MM.1S (cell line): ENCODE measurements at regions not wholly inside any gene's neighbourhood (a gene's known extent, or its start where the extent isn't known, plus 50 kb on each side); places are given as distances from the start of the nearest gene placed in this dataset.

Experiments
- DNase-seq: peaks from one replicate; pipeline ENCODE4 v3.0.0-alpha.2; 2015
- H2AFZ ChIP-seq: fragments of 300-600 bp; sonication (generic); 2 replicates; pipeline ENCODE4 v1.6.0; 2016; ENCODE audit warnings: antibody characterized with exemption, low read length
- H3F3A ChIP-seq: fragments of 300-600 bp; sonication (generic); 2 replicates; pipeline ENCODE4 v1.6.1; 2016; ENCODE audit warnings: mild to moderate bottlenecking, antibody characterized with exemption, low read length, moderate library complexity, mixed read lengths; ENCODE audit not compliant: insufficient read depth
- H3K27ac ChIP-seq: fragments of 300-600 bp; sonication (generic); 2 replicates; pipeline ENCODE4 v1.5.1; 2016; ENCODE audit warnings: mild to moderate bottlenecking, low read length
- H3K27me3 ChIP-seq: fragments of 300-600 bp; sonication (generic); replicated peaks from 2 replicates; pipeline ENCODE4 v1.6.0; 2016; ENCODE audit warnings: low read length; ENCODE audit not compliant: insufficient read depth
- H3K36me3 ChIP-seq: fragments of 300-600 bp; sonication (generic); replicated peaks from 2 replicates; pipeline ENCODE4 v1.6.1; 2016; ENCODE audit warnings: mild to moderate bottlenecking, low read length, mixed read lengths; ENCODE audit not compliant: insufficient read depth
- H3K4me1 ChIP-seq: fragments of 300-600 bp; sonication (generic); 2 replicates; pipeline ENCODE4 v1.6.1; 2016; ENCODE audit warnings: low read length, mixed read lengths
- H3K4me2 ChIP-seq: fragments of 300-600 bp; sonication (generic); 2 replicates; pipeline ENCODE4 v1.6.0; 2016; ENCODE audit warnings: low read depth, low read length
- H3K4me3 ChIP-seq: fragments of 300-600 bp; sonication (generic); 2 replicates; pipeline ENCODE4 v1.5.1; 2016; ENCODE audit warnings: low read length, mixed read lengths
- H3K79me2 ChIP-seq: fragments of 300-600 bp; sonication (generic); 2 replicates; pipeline ENCODE4 v1.6.1; 2016; ENCODE audit warnings: mixed run types, low read length, mixed read lengths
- H3K9ac ChIP-seq: fragments of 300-600 bp; sonication (generic); 2 replicates; pipeline ENCODE4 v1.6.1; 2016; ENCODE audit warnings: low read length, mixed read lengths
- H3K9me2 ChIP-seq: fragments of 300-600 bp; sonication (generic); replicated peaks from 2 replicates; pipeline ENCODE4 v1.6.1; 2016; ENCODE audit warnings: mild to moderate bottlenecking, low read length, mixed read lengths; ENCODE audit not compliant: insufficient read depth
- H3K9me3 ChIP-seq: fragments of 300-600 bp; sonication (generic); replicated peaks from 2 replicates; pipeline ENCODE4 v1.6.1; 2016; ENCODE audit warnings: mild to moderate bottlenecking, low read length, mixed read lengths; ENCODE audit not compliant: insufficient read depth
- H4K20me1 ChIP-seq: fragments of 300-600 bp; sonication (generic); 2 replicates; pipeline ENCODE4 v1.6.1; 2016; ENCODE audit warnings: mild to moderate bottlenecking, low read length, moderate library complexity, mixed read lengths; ENCODE audit not compliant: insufficient read depth
- CTCF ChIP-seq: fragments of 300-600 bp; sonication (generic); IDR thresholded peaks from 2 replicates; pipeline ENCODE4 v1.5.1; 2016; ENCODE audit warnings: antibody characterized with exemption, low read length, mixed read lengths
- EZH2 ChIP-seq: fragments of 300-600 bp; sonication (generic); optimal IDR thresholded peaks from 2 replicates; pipeline ENCODE3; 2017; ENCODE audit warnings: low read depth, mild to moderate bottlenecking, antibody characterized with exemption, low read length, mixed read lengths
- EZH2phosphoT487 ChIP-seq: fragments of 300-600 bp; sonication (generic); IDR thresholded peaks from 2 replicates; pipeline ENCODE4 v1.6.1; 2018; ENCODE audit warnings: antibody characterized with exemption, low read length

GRCh38 chr2:56021136-56021474 lies 97.5 kb upstream of the EFEMP1 start:
- no peaks in the 10 kb centered on the region for H4K20me1 ChIP-seq

GRCh38 chr2:56021579-56021978 lies 98.0 kb upstream of the EFEMP1 start:
- Histone ChIP-seq H3K9me3 (no peaks in the 10 kb centered on the region), H3K9ac (no peak overlapping the region), H3K27ac (no peak overlapping the region), H3K36me3 (no peaks in the 10 kb centered on the region), H3F3A (no peaks in the 10 kb centered on the region), H3K4me2 (no peak overlapping the region), H2AFZ (no peak overlapping the region), H3K4me3 (no peak overlapping the region), H3K79me2 (no peaks in the 10 kb centered on the region), H4K20me1 (no peaks in the 10 kb centered on the region), H3K27me3 (no peaks in the 10 kb centered on the region), H3K4me1 (0 out of 2 replicates have a peak, but pooled peaks cover 5% of the 10 kb centered on the region), H3K9me2 (no peaks in the 10 kb centered on the region)
- no peak for DNase-seq
- TF ChIP-seq EZH2phosphoT487 (no peak), CTCF (no peak), EZH2 (no peak)

More at GRCh38 chr2:56021136-56021474, 97.5 kb upstream of the EFEMP1 start:
- Histone ChIP-seq H3K9me2 (no peaks in the 10 kb centered on the region), H3K79me2 (no peaks in the 10 kb centered on the region), H3K4me3 (no peak overlapping the region), H3K4me1 (0 out of 2 replicates have a peak, but pooled peaks cover 5% of the 10 kb centered on the region), H3K9me3 (no peaks in the 10 kb centered on the region), H3K9ac (no peak overlapping the region), H3F3A (no peaks in the 10 kb centered on the region), H3K27me3 (no peaks in the 10 kb centered on the region), H3K36me3 (no peaks in the 10 kb centered on the region), H3K4me2 (no peak overlapping the region), H3K27ac (no peak overlapping the region), H2AFZ (no peak overlapping the region)
- TF ChIP-seq CTCF (no peak), EZH2 (no peak), EZH2phosphoT487 (no peak)
- DNase-seq: no peak

- H3K36me3 ChIP-seq: no peaks in the 10 kb centered on the region
- no peak overlapping the region for H3K9ac ChIP-seq
- no peaks in the 10 kb centered on the region for H4K20me1 ChIP-seq
- no peaks in the 10 kb centered on the region for H3F3A ChIP-seq
- TF ChIP-seq EZH2phosphoT487 (no peak), EZH2 (no peak), CTCF (no peak)
- H3K27me3 ChIP-seq: no peaks in the 10 kb centered on the region
- no peaks in the 10 kb centered on the region for H3K4me1 ChIP-seq
- H3K4me2 ChIP-seq: no peak overlapping the region
- no peak for DNase-seq
- no peaks in the 10 kb centered on the region for H3K9me3 ChIP-seq
- H2AFZ ChIP-seq: no peak overlapping the region
- H3K4me3 ChIP-seq: no peak overlapping the region
- no peaks in the 10 kb centered on the region for H3K79me2 ChIP-seq
- no peaks in the 10 kb centered on the region for H3K9me2 ChIP-seq
- no peak overlapping the region for H3K27ac ChIP-seq
These were observed 102.0 kb upstream of the EFEMP1 start for GRCh38 chr2:56025469-56026193.
